ENCODE measurements at regions not wholly inside any gene's neighbourhood (a gene's known extent, or its start where the extent isn't known, plus 50 kb on each side); places are given as distances from the start of the nearest gene placed in this dataset.

DNA sequence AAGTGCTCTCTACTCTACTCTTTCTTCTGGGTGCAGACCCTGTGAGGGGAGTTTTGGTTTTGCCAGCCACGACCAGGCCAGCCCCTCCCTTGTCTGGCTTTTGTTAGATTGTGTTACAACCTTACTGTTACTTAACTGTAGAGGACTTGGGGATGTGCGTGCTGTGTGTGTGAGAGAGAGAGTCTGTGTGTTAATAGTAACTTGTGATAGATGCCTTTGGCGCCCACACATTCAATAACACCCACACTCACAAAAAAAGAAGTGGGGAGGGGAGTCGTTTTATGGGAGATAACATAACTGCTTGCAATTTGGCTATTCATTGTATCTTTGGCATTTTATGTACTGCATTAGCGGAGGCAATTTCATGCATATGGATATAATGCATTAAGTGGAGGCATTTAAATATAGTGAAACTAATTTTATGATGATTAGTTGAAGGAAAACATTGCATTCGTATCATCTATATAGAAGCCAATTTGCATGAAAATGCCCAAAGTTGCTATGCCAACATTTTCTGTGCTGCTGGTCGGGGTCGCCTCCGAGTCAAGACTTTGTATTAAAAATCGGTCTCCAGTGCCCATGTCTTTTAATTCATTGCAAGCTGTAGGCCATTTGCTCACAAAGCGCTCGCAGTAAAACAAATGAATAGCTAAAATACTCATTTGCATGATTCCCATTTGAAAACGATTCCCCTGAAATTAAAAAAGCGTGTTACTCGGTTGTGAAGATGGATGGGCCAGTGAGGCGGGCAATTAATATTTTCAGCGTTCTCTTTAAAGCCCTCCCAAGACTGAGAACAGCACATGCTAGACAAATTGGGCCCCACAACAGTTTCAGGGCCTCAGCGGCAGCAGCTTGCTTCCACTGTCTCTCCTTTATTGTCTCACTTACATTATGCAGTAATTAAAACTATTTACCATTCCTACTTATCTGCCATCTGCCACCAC, 158.5 kb upstream of the SMAD3 start:
- no peak overlapping the region for H3K18ac ChIP-seq (ENCODE audit: insufficient read length, low read depth, low read length)
- DNase-seq = peak; percentile 8
- no peak overlapping the region for H3K9ac ChIP-seq (ENCODE audit: extremely low read depth, insufficient read length, low read length)
- Mint-ChIP-seq H3K27me3 (ENCODE audit: low read depth) (peaks cover 6% of the 10 kb centered on the region), H3K4me3 (no peak overlapping the region), H3K27ac (no peak overlapping the region; a peak in 1 of 7 replicates), H3K36me3 (ENCODE audit: insufficient read depth in 1 of 3, low read depth in 3 of 3) (no peaks in the 10 kb centered on the region), H3K4me1 (peaks cover 0 to 15% of the 10 kb centered on the region in 2 experiments; a peak in 2 of 4 replicates), H3K9me3 (peaks cover 4 to 7% of the 10 kb centered on the region in 2 experiments; a peak in 4 of 5 replicates)
- TF ChIP-seq, protein P1, sequence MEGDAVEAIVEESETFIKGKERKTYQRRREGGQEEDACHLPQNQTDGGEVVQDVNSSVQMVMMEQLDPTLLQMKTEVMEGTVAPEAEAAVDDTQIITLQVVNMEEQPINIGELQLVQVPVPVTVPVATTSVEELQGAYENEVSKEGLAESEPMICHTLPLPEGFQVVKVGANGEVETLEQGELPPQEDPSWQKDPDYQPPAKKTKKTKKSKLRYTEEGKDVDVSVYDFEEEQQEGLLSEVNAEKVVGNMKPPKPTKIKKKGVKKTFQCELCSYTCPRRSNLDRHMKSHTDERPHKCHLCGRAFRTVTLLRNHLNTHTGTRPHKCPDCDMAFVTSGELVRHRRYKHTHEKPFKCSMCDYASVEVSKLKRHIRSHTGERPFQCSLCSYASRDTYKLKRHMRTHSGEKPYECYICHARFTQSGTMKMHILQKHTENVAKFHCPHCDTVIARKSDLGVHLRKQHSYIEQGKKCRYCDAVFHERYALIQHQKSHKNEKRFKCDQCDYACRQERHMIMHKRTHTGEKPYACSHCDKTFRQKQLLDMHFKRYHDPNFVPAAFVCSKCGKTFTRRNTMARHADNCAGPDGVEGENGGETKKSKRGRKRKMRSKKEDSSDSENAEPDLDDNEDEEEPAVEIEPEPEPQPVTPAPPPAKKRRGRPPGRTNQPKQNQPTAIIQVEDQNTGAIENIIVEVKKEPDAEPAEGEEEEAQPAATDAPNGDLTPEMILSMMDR (conservative IDR thresholded peaks at IDR 0.05) = no peak
- H4K91ac ChIP-seq (ENCODE audit: insufficient read length, low read depth, low read length) = no peak overlapping the region
- H2BK15ac ChIP-seq (ENCODE audit: low read depth, low read length) = no peak overlapping the region
- no peak overlapping the region for H3K56ac ChIP-seq (ENCODE audit: insufficient read length, low read depth, low read length)
- H2BK12ac ChIP-seq (ENCODE audit: insufficient read length, low read depth, low read length) = no peak overlapping the region
- H3T11ph ChIP-seq (ENCODE audit: low read length) = no peak overlapping the region
- no peak overlapping the region for H4K5ac ChIP-seq (ENCODE audit: insufficient read length, low read depth, low read length)
- H3K79me1 ChIP-seq (ENCODE audit: insufficient read depth, low read depth, low read length, poor library complexity, severe bottlenecking) = no peaks in the 10 kb centered on the region
- no peaks in the 10 kb centered on the region for H3K4me1 ChIP-seq (ENCODE audit: insufficient read depth, low read length)
- H3K27me3 ChIP-seq (ENCODE audit: insufficient read depth, low read length) = no peaks in the 10 kb centered on the region
- H4K20me1 ChIP-seq (ENCODE audit: control insufficient read depth, insufficient read depth, insufficient read length) = no peaks in the 10 kb centered on the region
- H3K14ac ChIP-seq (ENCODE audit: insufficient read depth, low read length) = no peak overlapping the region
- no peak overlapping the region for H3K27ac ChIP-seq (ENCODE audit: insufficient read length, low read depth, low read length)
- H4K8ac ChIP-seq (replicated peaks; ENCODE audit: insufficient read length, low read depth, low read length) = no peak overlapping the region
- no peak overlapping the region for H2AFZ ChIP-seq (ENCODE audit: low read length)
- no peak overlapping the region for H2BK120ac ChIP-seq (ENCODE audit: low read depth, low read length, poor library complexity, severe bottlenecking)
- H2BK20ac ChIP-seq (ENCODE audit: low read depth, low read length, poor library complexity, severe bottlenecking) = no peak overlapping the region
- H3K23ac ChIP-seq (ENCODE audit: insufficient read length, low read depth, low read length) = no peak overlapping the region
- no peaks in the 10 kb centered on the region for H3K9me3 ChIP-seq (ENCODE audit: control insufficient read depth, low read depth, low read length)
- no peaks in the 10 kb centered on the region for H3K23me2 ChIP-seq (ENCODE audit: insufficient read length, low read depth, low read length, poor library complexity, severe bottlenecking)
- no peaks in the 10 kb centered on the region for H3K79me2 ChIP-seq (ENCODE audit: insufficient read depth, low read length)
- no peak overlapping the region for H2BK5ac ChIP-seq (ENCODE audit: insufficient read length, low read length)
- WGBS (ENCODE audit: extremely low coverage, insufficient read length, low lambda C conversion rate) = no CpG with 5 or more reads among the region's 18 CpGs
- no peak overlapping the region for H3K4me2 ChIP-seq (ENCODE audit: insufficient read depth, insufficient read length, low read length)
- H2AK5ac ChIP-seq (ENCODE audit: insufficient read length, low read length) = no peak overlapping the region
- no peak overlapping the region for H3K4ac ChIP-seq (ENCODE audit: low read depth, low read length)

Data from H9 (cell line).